ENCODE measurements at regions not wholly inside any gene's neighbourhood (a gene's known extent, or its start where the extent isn't known, plus 50 kb on each side); places are given as distances from the start of the nearest gene placed in this dataset.

DNA sequence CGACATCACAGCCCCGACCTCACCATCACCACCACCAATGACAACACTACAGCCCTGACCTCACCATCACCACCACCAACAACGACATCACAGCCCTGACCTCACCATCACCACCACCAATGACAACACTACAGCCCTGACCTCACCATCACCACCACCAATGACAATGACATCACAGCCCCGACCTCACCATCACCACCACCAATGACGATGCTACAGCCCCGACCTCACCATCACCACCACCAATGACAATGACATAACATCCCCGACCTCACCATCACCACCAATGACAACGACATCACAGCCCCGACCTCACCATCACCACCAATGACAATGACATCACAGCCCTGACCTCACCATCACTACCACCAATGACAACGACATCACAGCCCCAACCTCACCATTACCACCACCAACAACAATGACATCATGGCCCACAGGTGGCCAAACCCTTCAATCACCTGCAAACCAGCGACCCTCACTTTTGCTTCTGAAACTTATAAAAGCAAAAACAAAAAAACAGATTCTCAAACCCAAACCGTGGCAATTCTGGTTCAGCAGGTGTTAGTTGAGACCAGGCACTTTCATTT, 70.7 kb upstream of the TMEM18 start:
- no peak for DNase-seq

- DNase-seq: no peak
Observed at GRCh38 chr2:746697-747096, 69.5 kb upstream of the TMEM18 start.

DNA sequence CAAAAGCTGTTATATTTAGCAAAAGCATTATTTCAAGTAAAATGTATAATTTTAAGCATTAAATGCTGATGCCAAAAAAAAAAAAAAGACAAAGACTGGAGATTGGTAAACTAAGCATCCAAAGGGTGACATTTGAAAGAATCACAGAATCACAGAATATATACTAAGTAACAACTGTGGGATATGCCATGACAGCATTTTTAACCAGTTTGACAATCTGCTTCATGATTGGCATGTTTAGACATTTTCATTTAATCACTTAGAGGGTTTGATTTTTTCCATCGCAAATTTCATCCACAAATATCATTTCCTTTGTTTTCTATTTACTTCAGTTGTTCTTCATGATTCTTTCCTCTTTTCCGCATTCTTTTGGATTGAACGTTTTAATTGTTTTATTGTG, 66.9 kb upstream of the TMEM18 start:
- DNase-seq: no peak

GRCh38 chr2:742221-742620, 65.0 kb upstream of the TMEM18 start:
- DNase-seq: no peak

DNA sequence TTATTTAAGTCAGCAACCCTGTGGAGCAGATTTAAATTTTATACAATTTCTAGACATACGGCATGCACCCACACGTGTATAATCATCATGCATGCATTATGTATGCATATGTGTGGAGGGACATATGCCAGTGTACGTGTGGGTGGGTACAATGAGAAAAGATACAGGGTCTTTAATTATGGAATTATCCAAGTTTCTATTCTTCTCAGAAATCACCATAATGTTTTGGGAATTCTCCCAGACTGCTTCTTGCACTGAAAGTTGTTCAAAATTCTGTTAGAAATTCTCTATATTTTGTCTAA, 63.9 kb upstream of the TMEM18 start:
- no peak for DNase-seq

- DNase-seq: peak; percentile 83
Observed at GRCh38 chr2:740322-741194, 63.4 kb upstream of the TMEM18 start.

DNA sequence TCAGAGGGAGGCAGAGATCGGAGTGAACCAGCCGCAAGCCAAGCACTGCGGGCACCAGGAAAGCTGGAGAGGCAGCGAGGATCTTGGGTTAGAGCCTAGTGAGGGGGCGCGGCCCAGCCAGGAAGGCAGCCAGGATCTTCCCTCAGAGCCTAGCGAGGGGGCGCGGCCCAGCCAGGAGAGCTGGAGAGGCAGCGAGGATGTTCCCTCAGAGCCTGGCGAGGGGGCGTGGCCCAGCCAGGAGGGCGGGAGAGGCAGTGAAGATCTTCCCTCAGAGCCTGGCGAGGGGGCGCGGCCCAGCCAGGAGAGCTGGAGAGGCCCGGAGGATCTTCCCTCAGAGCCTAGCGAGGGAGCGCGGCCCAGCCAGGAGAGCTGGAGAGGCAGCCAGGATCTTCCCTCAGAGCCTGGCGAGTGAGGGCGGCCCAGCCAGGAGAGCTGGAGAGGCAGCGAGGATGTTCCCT, 62.7 kb upstream of the TMEM18 start:
- peak; percentile 70 for DNase-seq

DNA sequence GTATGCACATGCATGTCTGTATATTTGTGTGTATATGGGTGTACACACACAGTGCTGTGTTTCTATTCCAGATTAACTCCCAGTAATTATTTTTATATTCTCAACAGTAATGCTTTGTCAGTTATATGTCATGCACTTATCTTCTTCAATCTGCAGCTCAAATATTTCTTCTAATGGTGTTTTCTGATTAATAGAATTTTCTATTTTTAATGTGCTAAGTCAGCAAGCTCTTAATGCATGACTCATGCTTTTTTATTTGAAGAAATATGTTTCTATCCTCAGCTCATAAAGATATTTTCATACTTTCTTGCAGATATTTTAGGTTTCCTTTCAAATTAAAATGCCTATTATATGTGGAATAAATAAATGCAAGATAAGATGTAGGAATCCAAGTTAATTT, 59.7 kb upstream of the TMEM18 start:
- no peak for DNase-seq

- no peak for DNase-seq
Observed at GRCh38 chr2:735670-736218, 58.5 kb upstream of the TMEM18 start.

GRCh38 chr2:734496-734895, 57.3 kb upstream of the TMEM18 start:
- no peak for DNase-seq

- no peak for DNase-seq
Observed at GRCh38 chr2:733495-733894, 56.3 kb upstream of the TMEM18 start.

- no peak for DNase-seq
Observed at GRCh38 chr2:733001-733400, 55.8 kb upstream of the TMEM18 start.

- no peak for DNase-seq
Observed at GRCh38 chr2:731711-732110, 54.5 kb upstream of the TMEM18 start.

- DNase-seq: no peak
Observed at GRCh38 chr2:729376-729861, 52.2 kb upstream of the TMEM18 start.

- no peak for DNase-seq
Observed at GRCh38 chr2:728165-728564, 51.0 kb upstream of the TMEM18 start.

DNA sequence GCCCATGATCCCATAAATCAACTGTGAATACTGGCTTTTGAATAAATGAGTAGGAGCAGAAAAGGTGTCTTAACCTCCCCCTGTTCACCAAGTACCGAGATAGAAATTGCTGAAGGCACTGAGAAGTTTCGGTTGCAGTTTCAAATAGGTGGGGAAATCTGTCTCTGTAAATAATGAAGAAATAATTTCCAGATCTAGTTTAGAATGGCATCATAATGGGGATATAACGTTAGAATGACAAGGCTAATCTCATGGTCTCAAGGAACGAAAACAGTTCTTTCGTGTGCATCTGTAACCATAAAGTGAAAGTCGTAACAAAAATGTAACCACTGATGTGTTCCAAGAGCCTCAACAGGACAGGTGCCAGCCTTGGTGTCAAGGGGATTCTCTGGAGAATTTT, 49.9 kb upstream of the TMEM18 start:
- DNase-seq: no peak
